BJ (cell line): ENCODE measurements at regions not wholly inside any gene's neighbourhood (a gene's known extent, or its start where the extent isn't known, plus 50 kb on each side); places are given as distances from the start of the nearest gene placed in this dataset.
A peak's percentile ranks its signal among the peaks of the same experiment; 100 is the strongest.

Source experiments
- CTCF ChIA-PET: fragments of 350-600 bp; formaldehyde crosslinking; extraction: SDS; loops from one replicate; lab custom pipeline; 2021; ENCODE audit warnings: antibody characterized with exemption, inconsistent platforms; lab: Yijun Ruan, JAX
- POLR2A ChIA-PET: fragments of 300-600 bp; sonication (Branson Sonifier 250); formaldehyde crosslinking; extraction: SDS; loops from one replicate; lab custom pipeline; 2021; ENCODE audit warnings: antibody characterized with exemption; lab: Charles Lee
- DNase-seq: peaks from one replicate; pipeline ENCODE4 v3.0.0-alpha.2; 2011; ENCODE audit warnings: low read depth
- H3K27me3 ChIP-seq: 2 replicates; pipeline ENCODE4 v1.6.0; 2011; ENCODE audit warnings: low read length; ENCODE audit not compliant: control insufficient read depth, insufficient read depth
- H3K36me3 ChIP-seq: 2 replicates; pipeline ENCODE4 v1.5.1; 2011; ENCODE audit warnings: low read length; ENCODE audit not compliant: control insufficient read depth, insufficient read depth
- H3K4me3 ChIP-seq: 2 replicates; pipeline ENCODE4 v1.5.1; 2011; ENCODE audit warnings: low read depth, mild to moderate bottlenecking, control low read depth, low read length
- CTCF ChIP-seq: IDR thresholded peaks from 2 replicates; pipeline ENCODE4 v1.5.1; 2011; ENCODE audit warnings: low read depth, mild to moderate bottlenecking, control low read depth, inconsistent platforms, low read length, moderate library complexity; ENCODE audit not compliant: insufficient read depth

- no peak for TF ChIP-seq CTCF
- DNase-seq: no peak
- Histone ChIP-seq H3K4me3 (no peak overlapping the region), H3K36me3 (no peaks in the 10 kb centered on the region), H3K27me3 (no peaks in the 10 kb centered on the region)
- ChIA-PET POLR2A (no interaction called here), CTCF (no interaction called here)
These were observed 237.9 kb downstream of the GRXCR1 start for GRCh38 chr4:43130228-43131021.

GRCh38 chr4:43132010-43132582 lies 239.6 kb downstream of the GRXCR1 start:
- H3K4me3 ChIP-seq: no peak overlapping the region
- no peak for DNase-seq
- peak; percentile 66 for TF ChIP-seq CTCF
- no peaks in the 10 kb centered on the region for H3K27me3 ChIP-seq
- H3K36me3 ChIP-seq: no peaks in the 10 kb centered on the region
- ChIA-PET POLR2A (no interaction called here), CTCF (interaction anchor here (0.6 to 1.7 kb wide), 5 partner anchors 11 to 1499 kb away, joined by 3 to 5 read pairs (median 3); no protein-coding TSS in a partner anchor)

DNA sequence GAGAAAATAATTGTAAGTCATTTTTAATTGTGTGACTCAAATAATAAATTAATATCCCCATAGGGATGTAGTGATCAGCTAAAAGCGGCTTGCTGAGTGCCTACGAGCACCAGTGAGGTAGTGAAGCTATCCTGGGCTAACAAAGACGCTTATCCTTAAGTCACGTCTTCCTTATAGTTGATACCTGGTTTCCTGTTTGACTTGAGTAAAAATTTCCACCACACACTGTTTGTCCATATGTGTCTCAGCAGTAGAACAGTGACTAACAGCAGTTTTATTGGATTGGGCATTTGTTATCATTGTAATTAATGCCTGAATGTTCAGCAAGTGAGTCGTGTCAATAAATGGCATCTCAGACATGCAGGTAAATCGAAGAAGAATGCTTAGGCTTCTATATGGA lies 241.1 kb downstream of the GRXCR1 start:
- H3K36me3 ChIP-seq: no peaks in the 10 kb centered on the region
- no peak for DNase-seq
- H3K27me3 ChIP-seq: no peaks in the 10 kb centered on the region
- TF ChIP-seq CTCF: no peak
- ChIA-PET CTCF (no interaction called here), POLR2A (no interaction called here)
- H3K4me3 ChIP-seq: no peak overlapping the region

- ChIA-PET CTCF (no interaction called here), POLR2A (no interaction called here)
- TF ChIP-seq CTCF: no peak
- Histone ChIP-seq H3K4me3 (no peak overlapping the region), H3K36me3 (no peaks in the 10 kb centered on the region), H3K27me3 (no peaks in the 10 kb centered on the region)
- DNase-seq: no peak
These were observed 244.2 kb downstream of the GRXCR1 start for GRCh38 chr4:43136752-43137151.

DNA sequence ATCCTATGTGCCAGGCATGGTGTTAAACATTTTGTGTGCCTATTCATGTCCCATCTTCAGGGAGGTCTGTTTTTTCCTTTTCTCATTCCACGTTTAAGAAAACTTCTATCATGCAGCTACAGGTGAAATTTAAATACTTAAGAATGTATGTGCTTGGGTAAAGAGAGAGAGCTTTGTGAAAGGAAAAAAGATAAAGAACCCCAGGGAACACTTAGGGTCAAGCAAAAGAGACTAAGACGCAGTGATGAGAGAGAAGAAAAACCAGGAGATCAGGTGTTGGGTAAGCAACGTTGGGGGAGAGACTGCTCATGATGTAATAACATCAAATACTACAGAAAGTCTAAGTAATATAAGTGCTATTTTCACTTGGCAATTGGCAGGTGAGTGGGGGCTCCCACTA lies 253.7 kb downstream of the GRXCR1 start:
- no peak for TF ChIP-seq CTCF
- Histone ChIP-seq H3K27me3 (no peaks in the 10 kb centered on the region), H3K4me3 (no peak overlapping the region), H3K36me3 (no peaks in the 10 kb centered on the region)
- POLR2A ChIA-PET: no interaction called here
- CTCF ChIA-PET: no interaction called here
- no peak for DNase-seq
